DOHH2 (cell line): ENCODE measurements at regions not wholly inside any gene's neighbourhood (a gene's known extent, or its start where the extent isn't known, plus 50 kb on each side); places are given as distances from the start of the nearest gene placed in this dataset.

Experiments used
- H3F3A ChIP-seq: fragments of 200-600 bp; sonication (generic), shearing (Covaris generic); 2 replicates; pipeline ENCODE4 v1.6.0; 2016; ENCODE audit warnings: antibody characterized with exemption, mild to moderate bottlenecking; ENCODE audit not compliant: control insufficient read depth, insufficient read depth
- H3K27ac ChIP-seq: fragments of 200-600 bp; sonication (generic); 2 replicates; pipeline ENCODE4 v1.5.1; 2014; ENCODE audit warnings: low read depth, mild to moderate bottlenecking, low read length, moderate library complexity
- H3K27me3 ChIP-seq: fragments of 200-600 bp; sonication (generic); 2 replicates; pipeline ENCODE4 v1.6.1; 2014; ENCODE audit warnings: mild to moderate bottlenecking, low read length, mixed read lengths; ENCODE audit not compliant: control insufficient read depth
- H3K36me3 ChIP-seq: fragments of 200-600 bp; sonication (generic); 2 replicates; pipeline ENCODE4 v1.6.1; 2014; ENCODE audit warnings: mild to moderate bottlenecking, low read length, moderate library complexity, mixed read lengths; ENCODE audit not compliant: control insufficient read depth
- H3K4me1 ChIP-seq: fragments of 200-600 bp; sonication (generic); 2 replicates; pipeline ENCODE4 v1.6.1; 2014; ENCODE audit warnings: mild to moderate bottlenecking, low read length, mixed read lengths; ENCODE audit not compliant: control insufficient read depth
- H3K4me2 ChIP-seq: fragments of 200-600 bp; sonication (generic); 2 replicates; pipeline ENCODE4 v1.6.0; 2014; ENCODE audit warnings: mild to moderate bottlenecking, low read length, moderate library complexity
- H3K4me3 ChIP-seq: fragments of 200-600 bp; sonication (generic); 2 replicates; pipeline ENCODE4 v1.5.1; 2014; ENCODE audit warnings: mild to moderate bottlenecking, low read length, mixed read lengths
- H3K79me2 ChIP-seq: fragments of 200-600 bp; sonication (generic); 2 replicates; pipeline ENCODE4 v1.6.1; 2014; ENCODE audit warnings: mild to moderate bottlenecking, low read length, mixed read lengths; ENCODE audit not compliant: control insufficient read depth
- H3K9me2 ChIP-seq: fragments of 200-600 bp; sonication (generic); replicated peaks from 2 replicates; pipeline ENCODE4 v1.6.1; 2014; ENCODE audit warnings: mild to moderate bottlenecking, low read length, mixed read lengths; ENCODE audit not compliant: control insufficient read depth
- H3K9me3 ChIP-seq: fragments of 200-600 bp; sonication (generic); 2 replicates; pipeline ENCODE4 v1.6.1; 2014; ENCODE audit warnings: antibody characterized with exemption, low read length, mixed read lengths; ENCODE audit not compliant: control insufficient read depth, insufficient read depth
- H4K20me1 ChIP-seq: fragments of 200-600 bp; sonication (generic); 2 replicates; pipeline ENCODE4 v1.6.0; 2014; ENCODE audit warnings: low read depth, mild to moderate bottlenecking, antibody characterized with exemption, low read length, moderate library complexity; ENCODE audit not compliant: control insufficient read depth, insufficient read depth
- EZH2phosphoT487 ChIP-seq: fragments of 200-600 bp; sonication (generic); IDR thresholded peaks from 2 replicates; pipeline ENCODE4 v1.6.1; 2017; ENCODE audit warnings: borderline replicate concordance, mild to moderate bottlenecking, antibody characterized with exemption, low read length, moderate library complexity, mixed read lengths
- TF ChIP-seq, protein P1 (sequence below): fragments of 200-600 bp; sonication (generic); IDR thresholded peaks from one replicate; pipeline ENCODE4 v1.5.1; 2014; ENCODE audit warnings: antibody characterized with exemption, mild to moderate bottlenecking, low read depth, low read length; ENCODE audit not compliant: poor library complexity, severe bottlenecking

DNA sequence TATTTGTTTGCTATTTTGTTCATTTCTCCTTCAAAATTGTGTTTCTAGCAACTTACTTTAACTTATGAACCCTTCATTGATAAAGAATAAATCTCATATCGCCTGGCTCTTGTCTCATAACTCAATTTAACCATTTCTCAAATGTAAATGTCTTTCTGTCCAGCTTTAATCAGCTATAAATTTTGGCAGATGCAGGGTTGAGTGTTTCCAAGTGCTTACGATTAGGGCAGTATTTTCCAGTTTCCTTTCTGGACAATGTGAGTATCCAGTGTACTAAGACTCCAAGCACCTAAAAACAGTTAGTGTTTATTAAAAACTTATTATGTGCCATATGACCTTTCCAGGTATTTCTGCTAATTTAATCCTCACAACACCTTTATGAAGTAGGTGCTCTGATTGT is 218.6 kb upstream of the GK2 start:
- no peaks in the 10 kb centered on the region for H3F3A ChIP-seq
- H3K27ac ChIP-seq, result no peak overlapping the region
- H3K4me1 ChIP-seq, result no peaks in the 10 kb centered on the region
- no peaks in the 10 kb centered on the region for H4K20me1 ChIP-seq
- H3K27me3 ChIP-seq, result no peaks in the 10 kb centered on the region
- H3K4me3 ChIP-seq, result no peak overlapping the region
- H3K4me2 ChIP-seq, result no peak overlapping the region
- H3K9me2 ChIP-seq, result no peaks in the 10 kb centered on the region
- H3K36me3 ChIP-seq, result no peaks in the 10 kb centered on the region
- no peak for TF ChIP-seq EZH2phosphoT487
- TF ChIP-seq, protein P1, sequence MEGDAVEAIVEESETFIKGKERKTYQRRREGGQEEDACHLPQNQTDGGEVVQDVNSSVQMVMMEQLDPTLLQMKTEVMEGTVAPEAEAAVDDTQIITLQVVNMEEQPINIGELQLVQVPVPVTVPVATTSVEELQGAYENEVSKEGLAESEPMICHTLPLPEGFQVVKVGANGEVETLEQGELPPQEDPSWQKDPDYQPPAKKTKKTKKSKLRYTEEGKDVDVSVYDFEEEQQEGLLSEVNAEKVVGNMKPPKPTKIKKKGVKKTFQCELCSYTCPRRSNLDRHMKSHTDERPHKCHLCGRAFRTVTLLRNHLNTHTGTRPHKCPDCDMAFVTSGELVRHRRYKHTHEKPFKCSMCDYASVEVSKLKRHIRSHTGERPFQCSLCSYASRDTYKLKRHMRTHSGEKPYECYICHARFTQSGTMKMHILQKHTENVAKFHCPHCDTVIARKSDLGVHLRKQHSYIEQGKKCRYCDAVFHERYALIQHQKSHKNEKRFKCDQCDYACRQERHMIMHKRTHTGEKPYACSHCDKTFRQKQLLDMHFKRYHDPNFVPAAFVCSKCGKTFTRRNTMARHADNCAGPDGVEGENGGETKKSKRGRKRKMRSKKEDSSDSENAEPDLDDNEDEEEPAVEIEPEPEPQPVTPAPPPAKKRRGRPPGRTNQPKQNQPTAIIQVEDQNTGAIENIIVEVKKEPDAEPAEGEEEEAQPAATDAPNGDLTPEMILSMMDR, result no peak
- H3K79me2 ChIP-seq, result no peaks in the 10 kb centered on the region
- H3K9me3 ChIP-seq, result no peaks in the 10 kb centered on the region

DNA sequence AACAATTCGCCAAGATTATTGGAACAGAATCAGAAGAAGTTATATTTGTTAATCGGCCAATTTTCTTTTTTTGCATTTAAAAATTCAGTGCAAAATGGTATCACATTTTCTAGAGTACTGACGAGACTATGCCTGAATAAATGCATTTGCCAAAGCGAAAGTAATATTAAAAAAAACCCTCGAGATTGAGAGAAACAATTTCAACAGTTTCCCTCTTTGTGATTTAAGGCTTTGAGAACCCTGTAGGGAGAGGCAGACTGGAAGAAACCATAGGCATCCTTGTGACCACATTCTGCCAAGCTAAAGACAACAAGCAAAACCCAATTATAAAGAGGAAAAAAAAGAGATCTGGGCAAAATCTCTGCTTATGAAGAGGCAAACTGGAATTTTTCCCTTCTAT is 218.1 kb upstream of the GK2 start:
- no peaks in the 10 kb centered on the region for H4K20me1 ChIP-seq
- TF ChIP-seq EZH2phosphoT487, result no peak
- TF ChIP-seq, protein P1, result no peak
- H3K79me2 ChIP-seq, result no peaks in the 10 kb centered on the region
- H3K27ac ChIP-seq, result no peak overlapping the region
- H3F3A ChIP-seq, result no peaks in the 10 kb centered on the region
- H3K4me1 ChIP-seq, result no peaks in the 10 kb centered on the region
- H3K9me3 ChIP-seq, result no peaks in the 10 kb centered on the region
- H3K4me2 ChIP-seq, result no peak overlapping the region
- H3K27me3 ChIP-seq, result no peaks in the 10 kb centered on the region
- H3K4me3 ChIP-seq, result no peak overlapping the region
- H3K9me2 ChIP-seq, result no peaks in the 10 kb centered on the region
- H3K36me3 ChIP-seq, result no peaks in the 10 kb centered on the region

DNA sequence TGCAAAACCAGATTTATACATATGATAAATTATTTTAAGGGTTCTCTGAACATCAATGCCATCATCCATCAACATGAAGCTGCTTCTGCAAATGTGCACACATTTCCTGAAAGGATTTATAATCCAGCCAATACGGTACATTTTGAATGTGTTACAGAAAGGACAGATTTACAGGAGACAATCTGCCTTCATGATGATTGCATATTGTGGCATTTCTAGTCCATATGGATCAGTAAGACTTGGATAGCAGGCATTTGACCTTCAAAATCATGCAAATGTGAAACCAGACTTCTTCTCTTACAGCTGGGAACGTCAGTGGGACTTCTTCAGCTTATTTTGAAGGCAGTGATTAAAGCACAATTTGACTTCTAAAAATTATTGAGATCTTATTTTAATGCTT is 217.3 kb upstream of the GK2 start:
- Histone ChIP-seq H3K4me1 (no peaks in the 10 kb centered on the region), H3K9me3 (no peaks in the 10 kb centered on the region), H3K36me3 (no peaks in the 10 kb centered on the region), H3K4me3 (no peak overlapping the region), H3F3A (no peaks in the 10 kb centered on the region), H3K4me2 (no peak overlapping the region), H3K27me3 (no peaks in the 10 kb centered on the region), H3K9me2 (no peaks in the 10 kb centered on the region), H4K20me1 (no peaks in the 10 kb centered on the region), H3K79me2 (no peaks in the 10 kb centered on the region), H3K27ac (no peak overlapping the region)
- no peak for TF ChIP-seq EZH2phosphoT487
- TF ChIP-seq, protein P1, result no peak
